GM12874 (cell line): ENCODE measurements at regions not wholly inside any gene's neighbourhood (a gene's known extent, or its start where the extent isn't known, plus 50 kb on each side); places are given as distances from the start of the nearest gene placed in this dataset.

Source experiments
- CTCF ChIP-seq: IDR thresholded peaks from 2 replicates; pipeline ENCODE4 v1.5.1; 2011; ENCODE audit warnings: low read depth, mild to moderate bottlenecking, control low read depth, low read length, moderate library complexity; ENCODE audit not compliant: insufficient read depth

GRCh38 chr1:4425892-4426291 is 228.5 kb upstream of the AJAP1 start:
- TF ChIP-seq CTCF, result no peak

GRCh38 chr1:4428711-4429110 is 225.7 kb upstream of the AJAP1 start:
- no peak for TF ChIP-seq CTCF

- TF ChIP-seq CTCF, result no peak
Measured at GRCh38 chr1:4430406-4431365, 223.7 kb upstream of the AJAP1 start.

- no peak for TF ChIP-seq CTCF
Measured at GRCh38 chr1:4431491-4431890, 222.9 kb upstream of the AJAP1 start.

GRCh38 chr1:4433075-4433474 is 221.3 kb upstream of the AJAP1 start:
- no peak for TF ChIP-seq CTCF

GRCh38 chr1:4444086-4444485 is 210.3 kb upstream of the AJAP1 start:
- no peak for TF ChIP-seq CTCF

- TF ChIP-seq CTCF, result no peak
Measured at GRCh38 chr1:4447778-4448420, 206.5 kb upstream of the AJAP1 start.
